Loucy (cell line): ENCODE measurements at regions not wholly inside any gene's neighbourhood (a gene's known extent, or its start where the extent isn't known, plus 50 kb on each side); places are given as distances from the start of the nearest gene placed in this dataset.

Experiments
- H2AFZ ChIP-seq: fragments of 200-600 bp; sonication (generic); 2 replicates; pipeline ENCODE4 v1.6.0; 2016; ENCODE audit warnings: antibody characterized with exemption, mild to moderate bottlenecking, low read length, moderate library complexity
- H3F3A ChIP-seq: fragments of 200-600 bp; 2 replicates; pipeline ENCODE4 v1.6.0; 2016; ENCODE audit warnings: antibody characterized with exemption, low read depth, mild to moderate bottlenecking
- H3K27me3 ChIP-seq: fragments of 200-600 bp; sonication (generic); 2 replicates; pipeline ENCODE4 v1.6.1; 2014; ENCODE audit warnings: low read length, mild to moderate bottlenecking; ENCODE audit not compliant: insufficient read depth, poor library complexity, severe bottlenecking
- H3K36me3 ChIP-seq: fragments of 200-600 bp; sonication (generic); 2 replicates; pipeline ENCODE4 v1.6.1; 2016; ENCODE audit warnings: low read length; ENCODE audit not compliant: insufficient read depth
- H3K4me1 ChIP-seq: fragments of 200-600 bp; sonication (generic); 2 replicates; pipeline ENCODE4 v1.5.1; 2014; ENCODE audit warnings: low read length, mild to moderate bottlenecking; ENCODE audit not compliant: insufficient read depth, poor library complexity, severe bottlenecking
- H3K4me2 ChIP-seq: fragments of 200-600 bp; sonication (generic); 2 replicates; pipeline ENCODE4 v1.6.0; 2014; ENCODE audit warnings: antibody characterized with exemption, low read length, low read depth, mild to moderate bottlenecking; ENCODE audit not compliant: poor library complexity, severe bottlenecking
- H3K4me3 ChIP-seq: fragments of 200-600 bp; sonication (generic); 2 replicates; pipeline ENCODE4 v1.5.1; 2014; ENCODE audit warnings: low read length, mild to moderate bottlenecking, mixed read lengths; ENCODE audit not compliant: poor library complexity, severe bottlenecking
- H3K79me2 ChIP-seq: fragments of 200-600 bp; sonication (generic); 2 replicates; pipeline ENCODE4 v1.6.1; 2014; ENCODE audit warnings: low read length; ENCODE audit not compliant: insufficient read depth
- H3K9ac ChIP-seq: fragments of 200-600 bp; sonication (generic); 2 replicates; pipeline ENCODE4 v1.6.0; 2014; ENCODE audit warnings: mild to moderate bottlenecking, low read depth, low read length, moderate library complexity; ENCODE audit not compliant: poor library complexity, severe bottlenecking
- H3K9me2 ChIP-seq: fragments of 200-600 bp; sonication (generic); replicated peaks from 2 replicates; pipeline ENCODE4 v1.6.1; 2016; ENCODE audit warnings: low read depth, low read length, mixed read lengths
- H3K9me3 ChIP-seq: fragments of 200-600 bp; sonication (generic); 2 replicates; pipeline ENCODE4 v1.6.1; 2014; ENCODE audit warnings: mild to moderate bottlenecking, antibody characterized with exemption, low read length, low read depth; ENCODE audit not compliant: insufficient read depth
- H4K20me1 ChIP-seq: fragments of 200-600 bp; sonication (generic); 2 replicates; pipeline ENCODE4 v1.6.0; 2014; ENCODE audit warnings: antibody characterized with exemption, low read length, mild to moderate bottlenecking; ENCODE audit not compliant: insufficient read depth, poor library complexity, severe bottlenecking
- CTCF ChIP-seq: fragments of 200-600 bp; sonication (generic); conservative IDR thresholded peaks from 2 replicates; pipeline ENCODE4 v1.5.1; 2014; ENCODE audit warnings: mild to moderate bottlenecking, antibody characterized with exemption, low read length
- EZH2phosphoT487 ChIP-seq: fragments of 200-600 bp; IDR thresholded peaks from 2 replicates; pipeline ENCODE4 v1.6.1; 2018; ENCODE audit warnings: antibody characterized with exemption, mild to moderate bottlenecking, moderate library complexity, borderline replicate concordance

DNA sequence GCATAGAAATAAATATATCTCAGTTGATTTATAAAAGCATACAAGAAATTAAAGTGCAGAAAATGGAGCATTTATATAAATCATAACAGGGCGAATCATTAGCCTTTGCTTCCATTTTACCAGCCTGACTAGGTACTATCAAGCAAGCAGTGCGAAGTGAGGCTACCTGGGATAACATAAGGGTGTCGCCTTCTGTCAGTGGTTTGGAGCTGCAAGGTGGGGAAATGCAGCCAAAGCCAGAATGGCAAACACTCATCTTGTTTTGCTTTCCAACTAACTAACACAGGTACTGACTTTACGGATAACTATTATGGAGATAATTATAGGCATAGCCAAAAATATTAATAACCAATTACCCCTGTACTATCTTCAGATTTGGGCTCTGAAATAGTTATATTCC, 1459.8 kb downstream of the RAPGEF2 start:
- Histone ChIP-seq H3K4me2 (no peak overlapping the region), H3K4me3 (no peak overlapping the region), H3K9me2 (no peaks in the 10 kb centered on the region), H2AFZ (no peak overlapping the region), H3K9me3 (no peaks in the 10 kb centered on the region), H3K9ac (no peak overlapping the region), H3K36me3 (no peaks in the 10 kb centered on the region), H3F3A (no peaks in the 10 kb centered on the region), H3K79me2 (no peaks in the 10 kb centered on the region), H3K27me3 (no peaks in the 10 kb centered on the region), H4K20me1 (no peaks in the 10 kb centered on the region), H3K4me1 (no peaks in the 10 kb centered on the region)
- TF ChIP-seq EZH2phosphoT487 (no peak), CTCF (no peak)

DNA sequence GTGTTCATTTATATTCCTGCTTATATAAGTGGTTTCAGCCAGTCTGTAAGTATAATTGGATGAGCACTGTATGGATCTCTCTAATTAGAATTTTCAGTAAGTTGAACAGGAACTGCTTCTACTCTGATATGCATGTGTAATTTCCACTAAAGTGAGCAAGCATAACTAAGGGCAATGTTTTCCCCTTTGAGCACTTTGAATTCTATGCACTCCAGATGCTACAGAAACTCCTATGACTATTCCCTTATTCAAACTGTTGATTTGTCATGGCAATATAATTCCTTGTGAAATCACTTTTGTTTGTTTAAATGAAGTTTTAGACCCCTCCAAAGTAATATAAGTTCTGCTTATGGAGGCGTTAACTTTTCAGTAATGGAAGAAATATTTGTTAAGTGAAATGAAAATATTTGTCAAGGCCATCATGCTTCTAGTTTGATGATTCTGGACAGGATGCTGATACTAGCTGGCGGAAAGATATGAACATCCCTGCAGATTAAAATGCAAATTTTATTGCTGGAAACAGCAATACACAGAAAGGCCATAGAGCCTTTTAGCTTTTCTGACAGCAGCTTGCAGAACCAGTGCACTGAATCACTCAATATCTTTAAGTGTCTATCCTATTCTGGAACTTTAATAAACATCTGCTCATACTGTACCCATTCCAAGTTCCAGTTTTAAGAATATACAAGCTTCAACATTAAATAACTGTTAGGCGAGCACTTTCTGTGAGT, 1460.8 kb downstream of the RAPGEF2 start:
- no peak for TF ChIP-seq CTCF
- no peak for TF ChIP-seq EZH2phosphoT487
- Histone ChIP-seq H4K20me1 (no peaks in the 10 kb centered on the region), H2AFZ (no peak overlapping the region), H3K79me2 (no peaks in the 10 kb centered on the region), H3K4me3 (no peak overlapping the region), H3F3A (no peaks in the 10 kb centered on the region), H3K9ac (no peak overlapping the region), H3K36me3 (no peaks in the 10 kb centered on the region), H3K27me3 (no peaks in the 10 kb centered on the region), H3K4me1 (no peaks in the 10 kb centered on the region), H3K4me2 (no peak overlapping the region), H3K9me3 (no peaks in the 10 kb centered on the region), H3K9me2 (no peaks in the 10 kb centered on the region)

DNA sequence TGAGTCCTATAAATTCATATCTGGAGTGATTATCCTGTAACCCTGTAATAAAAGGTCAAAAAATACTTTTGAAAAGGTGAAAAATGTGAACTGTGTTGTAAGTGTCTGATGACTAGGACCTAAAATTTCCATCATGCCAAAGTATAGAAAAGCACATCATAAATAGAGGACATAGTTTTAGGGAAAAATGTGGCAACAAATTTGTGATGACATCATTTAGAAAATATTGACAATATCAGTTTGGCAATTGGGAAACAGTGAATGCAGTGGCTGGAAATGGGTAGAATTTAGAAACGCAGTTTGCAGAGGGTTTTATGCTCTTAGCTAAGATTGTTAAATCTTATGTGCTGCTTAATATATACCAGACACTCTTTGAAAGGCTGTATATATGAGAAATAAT, 1464.8 kb downstream of the RAPGEF2 start:
- Histone ChIP-seq H4K20me1 (no peaks in the 10 kb centered on the region), H3K9me3 (no peaks in the 10 kb centered on the region), H3K9me2 (no peaks in the 10 kb centered on the region), H3K4me2 (no peak overlapping the region), H2AFZ (no peak overlapping the region), H3K4me3 (no peak overlapping the region), H3K4me1 (no peaks in the 10 kb centered on the region), H3K36me3 (no peaks in the 10 kb centered on the region), H3K27me3 (no peaks in the 10 kb centered on the region), H3K9ac (no peak overlapping the region), H3K79me2 (no peaks in the 10 kb centered on the region), H3F3A (no peaks in the 10 kb centered on the region)
- TF ChIP-seq CTCF = no peak
- TF ChIP-seq EZH2phosphoT487 = no peak
